Gastroesophageal sphincter (tissue), 3 donors: ENCODE measurements at regions not wholly inside any gene's neighbourhood (a gene's known extent, or its start where the extent isn't known, plus 50 kb on each side); places are given as distances from the start of the nearest gene placed in this dataset.

Experiments used
- POLR2A ChIP-seq, 2 donors: fragments of 450-650 bp; IDR thresholded peaks; one replicate each; pipeline ENCODE4 v1.6.1; 2017; ENCODE audit warnings: antibody characterized with exemption in 2 of 2, mild to moderate bottlenecking in 2 of 2, moderate library complexity in 1 of 2
- TF ChIP-seq, protein P1 (sequence below), 4 experiments: fragments of 200-600 bp in 2 of 4; fragments of 450-650 bp in 2 of 4; sonication (generic) in 1 of 4; IDR thresholded peaks; one replicate each; pipeline ENCODE4 v1.5.1; 2017 to 2019; ENCODE audit warnings: antibody characterized with exemption in 4 of 4, mild to moderate bottlenecking in 2 of 4, moderate library complexity in 2 of 4

DNA sequence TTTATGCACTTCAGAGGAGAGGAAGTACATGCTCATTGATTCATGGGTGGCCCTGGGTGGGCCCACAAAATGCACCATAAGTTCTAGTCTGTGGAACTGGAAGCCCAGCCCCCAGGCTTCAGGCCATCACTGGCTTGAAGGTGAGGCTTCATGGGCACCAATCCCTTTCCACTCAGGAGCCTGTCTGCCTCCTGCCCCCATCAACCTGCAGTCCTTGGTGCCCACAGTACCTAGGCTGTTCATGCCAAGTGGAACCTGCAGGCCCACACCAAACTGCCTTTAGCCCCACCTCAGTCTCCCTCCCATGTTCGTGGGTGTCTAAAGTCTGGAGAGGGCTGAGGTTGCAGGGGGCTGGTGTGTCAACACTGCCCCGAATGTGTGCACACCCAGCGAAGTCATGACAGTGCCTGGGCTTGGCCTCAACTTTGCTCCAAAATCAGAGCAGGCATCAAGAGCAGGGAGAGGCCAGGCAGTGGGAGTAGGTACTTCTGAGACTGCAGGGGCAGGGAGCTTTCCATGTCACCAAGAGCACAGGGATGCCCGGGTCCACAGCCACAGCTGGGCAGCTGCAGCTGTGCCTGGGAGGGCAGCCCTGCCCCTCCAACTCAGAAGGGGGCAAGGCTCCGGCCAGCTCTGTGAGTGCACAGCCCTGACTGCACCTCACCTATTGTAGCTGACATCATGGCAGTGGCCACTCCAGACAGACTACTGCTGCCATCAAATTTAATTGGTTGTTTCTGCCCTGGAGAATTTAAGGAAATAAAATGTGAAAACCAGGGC lies 1250.4 kb upstream of the IGFBP7 start:
- no peak for TF ChIP-seq POLR2A (IDR thresholded peaks at IDR 0.05)
- TF ChIP-seq, protein P1, sequence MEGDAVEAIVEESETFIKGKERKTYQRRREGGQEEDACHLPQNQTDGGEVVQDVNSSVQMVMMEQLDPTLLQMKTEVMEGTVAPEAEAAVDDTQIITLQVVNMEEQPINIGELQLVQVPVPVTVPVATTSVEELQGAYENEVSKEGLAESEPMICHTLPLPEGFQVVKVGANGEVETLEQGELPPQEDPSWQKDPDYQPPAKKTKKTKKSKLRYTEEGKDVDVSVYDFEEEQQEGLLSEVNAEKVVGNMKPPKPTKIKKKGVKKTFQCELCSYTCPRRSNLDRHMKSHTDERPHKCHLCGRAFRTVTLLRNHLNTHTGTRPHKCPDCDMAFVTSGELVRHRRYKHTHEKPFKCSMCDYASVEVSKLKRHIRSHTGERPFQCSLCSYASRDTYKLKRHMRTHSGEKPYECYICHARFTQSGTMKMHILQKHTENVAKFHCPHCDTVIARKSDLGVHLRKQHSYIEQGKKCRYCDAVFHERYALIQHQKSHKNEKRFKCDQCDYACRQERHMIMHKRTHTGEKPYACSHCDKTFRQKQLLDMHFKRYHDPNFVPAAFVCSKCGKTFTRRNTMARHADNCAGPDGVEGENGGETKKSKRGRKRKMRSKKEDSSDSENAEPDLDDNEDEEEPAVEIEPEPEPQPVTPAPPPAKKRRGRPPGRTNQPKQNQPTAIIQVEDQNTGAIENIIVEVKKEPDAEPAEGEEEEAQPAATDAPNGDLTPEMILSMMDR (IDR thresholded peaks at IDR 0.05), result no peak
